GM18951 (cell line): ENCODE measurements at regions not wholly inside any gene's neighbourhood (a gene's known extent, or its start where the extent isn't known, plus 50 kb on each side); places are given as distances from the start of the nearest gene placed in this dataset.

Source experiments
- POLR2A ChIP-seq: IDR thresholded peaks from 4 replicates; pipeline ENCODE4 v1.6.1; 2011; ENCODE audit warnings: mild to moderate bottlenecking; ENCODE audit not compliant: insufficient read length, insufficient read depth; ENCODE audit errors: extremely low read depth
- in situ Hi-C: fragments of 300-500 bp; cut with MboI; formaldehyde crosslinking; loops from one replicate; pipeline ENCODE4 v1.12.0; 2022; ENCODE audit warnings: low sequenced_read_pairs, mixed read lengths, inconsistent platforms; ENCODE audit not compliant: unreplicated experiment

- no peak for TF ChIP-seq POLR2A
- in situ Hi-C loops: no loop called here
These were observed 51.1 kb upstream of the SSBP2 start for GRCh38 chr5:81802020-81802419.

GRCh38 chr5:81800797-81801196 is 49.9 kb upstream of the SSBP2 start:
- in situ Hi-C loops: no loop called here
- TF ChIP-seq POLR2A: no peak
